ENCODE measurements at regions not wholly inside any gene's neighbourhood (a gene's known extent, or its start where the extent isn't known, plus 50 kb on each side); places are given as distances from the start of the nearest gene placed in this dataset.
A peak's percentile ranks its signal among the peaks of the same experiment; 100 is the strongest.

GRCh38 chr3:18249126-18249525 lies 176.0 kb downstream of the SATB1 start:
- FAIRE-seq (no peak), DNase-seq (ENCODE audit: insufficient read length) (no peak)
- no peak for TF ChIP-seq POLR2A (IDR thresholded peaks at IDR 0.05; ENCODE audit: low read depth, low read length)
- TF ChIP-seq POLR2AphosphoS5 (IDR thresholded peaks at IDR 0.05; ENCODE audit: low read depth, low read length) = no peak
- no peak for TF ChIP-seq TAF1 (IDR thresholded peaks at IDR 0.05; ENCODE audit: borderline replicate concordance, low read depth, low read length)

GRCh38 chr3:18247776-18248310 lies 177.3 kb downstream of the SATB1 start:
- FAIRE-seq (no peak), DNase-seq (ENCODE audit: insufficient read length) (no peak)
- TF ChIP-seq TAF1 (IDR thresholded peaks at IDR 0.05; ENCODE audit: borderline replicate concordance, low read depth, low read length) (no peak), POLR2AphosphoS5 (IDR thresholded peaks at IDR 0.05; ENCODE audit: low read depth, low read length) (no peak), POLR2A (IDR thresholded peaks at IDR 0.05; ENCODE audit: low read depth, low read length) (no peak)

- FAIRE-seq (no peak), DNase-seq (ENCODE audit: insufficient read length) (no peak)
- no peak for TF ChIP-seq TAF1 (IDR thresholded peaks at IDR 0.05; ENCODE audit: borderline replicate concordance, low read depth, low read length)
Measured at GRCh38 chr3:18247139-18247695, 177.9 kb downstream of the SATB1 start.

- DNase-seq (ENCODE audit: insufficient read length) = no peak
- no peak for FAIRE-seq
- no peak for TF ChIP-seq POLR2A (IDR thresholded peaks at IDR 0.05; ENCODE audit: low read depth, low read length)
- no peak for TF ChIP-seq POLR2AphosphoS5 (IDR thresholded peaks at IDR 0.05; ENCODE audit: low read depth, low read length)
- no peak for TF ChIP-seq TAF1 (IDR thresholded peaks at IDR 0.05; ENCODE audit: borderline replicate concordance, low read depth, low read length)
Measured at GRCh38 chr3:18246336-18247060, 178.6 kb downstream of the SATB1 start.

GRCh38 chr3:18245721-18246120 lies 179.4 kb downstream of the SATB1 start:
- TF ChIP-seq POLR2AphosphoS5 (IDR thresholded peaks at IDR 0.05; ENCODE audit: low read depth, low read length) (no peak), TAF1 (IDR thresholded peaks at IDR 0.05; ENCODE audit: borderline replicate concordance, low read depth, low read length) (no peak), POLR2A (IDR thresholded peaks at IDR 0.05; ENCODE audit: low read depth, low read length) (no peak)
- no peak for FAIRE-seq

GRCh38 chr3:18241837-18242236 lies 183.3 kb downstream of the SATB1 start:
- no peak for TF ChIP-seq POLR2A (IDR thresholded peaks at IDR 0.05; ENCODE audit: low read depth, low read length)
- no peak for TF ChIP-seq TAF1 (IDR thresholded peaks at IDR 0.05; ENCODE audit: borderline replicate concordance, low read depth, low read length)
- DNase-seq (ENCODE audit: insufficient read length) (no peak), FAIRE-seq (no peak)

More at GRCh38 chr3:18245721-18246120, 179.4 kb downstream of the SATB1 start:
- DNase-seq (ENCODE audit: insufficient read length) = no peak

GRCh38 chr3:18239674-18240073 lies 185.5 kb downstream of the SATB1 start:
- DNase-seq (ENCODE audit: insufficient read length) (no peak), FAIRE-seq (no peak)
- TF ChIP-seq TAF1 (IDR thresholded peaks at IDR 0.05; ENCODE audit: borderline replicate concordance, low read depth, low read length) = no peak
- TF ChIP-seq POLR2AphosphoS5 (IDR thresholded peaks at IDR 0.05; ENCODE audit: low read depth, low read length) = no peak
- TF ChIP-seq POLR2A (IDR thresholded peaks at IDR 0.05; ENCODE audit: low read depth, low read length) = no peak

- TF ChIP-seq TAF1 (IDR thresholded peaks at IDR 0.05; ENCODE audit: borderline replicate concordance, low read depth, low read length) (no peak), POLR2AphosphoS5 (IDR thresholded peaks at IDR 0.05; ENCODE audit: low read depth, low read length) (no peak), POLR2A (IDR thresholded peaks at IDR 0.05; ENCODE audit: low read depth, low read length) (no peak)
- DNase-seq (ENCODE audit: insufficient read length) (no peak), FAIRE-seq (no peak)
Measured at GRCh38 chr3:18238746-18239331, 186.3 kb downstream of the SATB1 start.

- DNase-seq (ENCODE audit: insufficient read length) = no peak
- FAIRE-seq = no peak
- TF ChIP-seq TAF1 (IDR thresholded peaks at IDR 0.05; ENCODE audit: borderline replicate concordance, low read depth, low read length) (no peak), POLR2AphosphoS5 (IDR thresholded peaks at IDR 0.05; ENCODE audit: low read depth, low read length) (no peak), POLR2A (IDR thresholded peaks at IDR 0.05; ENCODE audit: low read depth, low read length) (no peak)
Measured at GRCh38 chr3:18238332-18238731, 186.8 kb downstream of the SATB1 start.

- TF ChIP-seq TAF1 (IDR thresholded peaks at IDR 0.05; ENCODE audit: borderline replicate concordance, low read depth, low read length) = no peak
- FAIRE-seq (no peak), DNase-seq (ENCODE audit: insufficient read length) (no peak)
Measured at GRCh38 chr3:18237251-18238005, 187.7 kb downstream of the SATB1 start.

- no peak for DNase-seq (ENCODE audit: insufficient read length)
- TF ChIP-seq POLR2AphosphoS5 (IDR thresholded peaks at IDR 0.05; ENCODE audit: low read depth, low read length) = no peak
- TF ChIP-seq TAF1 (IDR thresholded peaks at IDR 0.05; ENCODE audit: borderline replicate concordance, low read depth, low read length) = no peak
- TF ChIP-seq POLR2A (IDR thresholded peaks at IDR 0.05; ENCODE audit: low read depth, low read length) = no peak
- peak; percentile 14 for FAIRE-seq
Measured at GRCh38 chr3:18236726-18237125, 188.4 kb downstream of the SATB1 start.

All from GM12892 (cell line).